NCI-H2029 treated with DMSO at 0.1 percent for 48 hours (cell line): ENCODE measurements at regions not wholly inside any gene's neighbourhood (a gene's known extent, or its start where the extent isn't known, plus 50 kb on each side); places are given as distances from the start of the nearest gene placed in this dataset.
"Not testable (repeated sequence)": the region's sequence is repeated elsewhere in the genome, so short reads cannot be mapped to it uniquely, and the experiment has no call there.

Source experiments
- DNase-seq: peaks from one replicate; lab custom pipeline; 2025; lab: John Stamatoyannopoulos, UW

DNA sequence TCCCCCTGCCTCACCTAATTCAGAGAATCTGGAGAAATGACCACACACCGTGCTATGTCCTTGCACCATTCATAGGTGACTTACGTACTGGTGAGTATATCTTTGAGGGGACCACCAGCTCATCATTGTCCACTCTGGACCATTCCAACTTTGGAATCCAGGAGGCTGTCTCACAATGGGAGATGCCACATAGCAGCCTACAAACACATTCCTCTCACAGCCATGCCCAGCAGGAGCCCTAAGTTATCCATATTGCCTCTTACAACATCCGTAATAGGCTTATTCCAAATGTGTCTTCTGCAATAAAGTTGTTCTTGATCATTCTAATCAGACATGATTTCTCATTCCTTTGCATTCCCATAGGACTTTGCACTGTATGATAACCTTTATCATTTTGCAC is 436.7 kb downstream of the EFNB2 start:
- no peak for DNase-seq

DNA sequence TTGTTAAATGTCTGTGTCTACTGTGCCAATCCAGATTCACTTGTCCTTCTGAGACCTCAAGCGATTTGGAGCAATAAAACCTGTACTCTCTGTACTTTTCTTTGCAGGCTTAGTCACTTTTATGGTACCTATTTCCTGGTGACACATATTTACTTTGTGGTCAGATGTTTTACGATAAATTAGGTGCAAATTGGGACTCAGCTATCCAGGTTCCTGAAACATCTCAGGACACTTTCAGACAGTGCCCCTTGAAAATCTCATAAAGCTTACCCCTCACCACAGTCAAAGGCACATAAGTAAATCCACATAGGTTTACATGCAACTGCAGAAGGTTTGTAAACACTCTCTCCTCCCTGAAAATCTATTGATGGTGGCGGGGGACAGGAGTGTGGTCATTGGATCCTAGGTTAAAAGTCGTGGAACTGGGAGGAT is 438.8 kb downstream of the EFNB2 start:
- no peak for DNase-seq

DNA sequence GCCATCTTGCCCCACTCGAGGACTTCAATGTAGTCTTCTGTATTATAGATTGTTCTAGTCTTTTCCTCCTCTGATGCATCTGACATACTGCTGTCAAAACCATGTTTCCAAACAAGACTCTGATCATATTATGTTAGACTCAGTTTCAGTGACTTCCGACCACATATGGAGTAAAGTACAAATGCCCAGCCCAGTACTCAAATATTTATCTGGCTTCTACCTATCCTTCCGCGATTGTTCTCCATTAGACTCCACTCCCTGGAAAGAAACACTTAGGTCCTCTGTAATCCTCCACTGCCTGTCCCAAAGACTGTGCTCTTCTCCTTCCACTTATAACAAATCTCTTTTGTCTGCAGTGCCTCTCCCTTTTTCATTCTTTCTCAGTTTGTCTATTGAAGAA is 439.5 kb downstream of the EFNB2 start:
- no peak for DNase-seq

GRCh38 chr13:106095406-106095805 is 440.1 kb downstream of the EFNB2 start:
- no peak for DNase-seq

DNA sequence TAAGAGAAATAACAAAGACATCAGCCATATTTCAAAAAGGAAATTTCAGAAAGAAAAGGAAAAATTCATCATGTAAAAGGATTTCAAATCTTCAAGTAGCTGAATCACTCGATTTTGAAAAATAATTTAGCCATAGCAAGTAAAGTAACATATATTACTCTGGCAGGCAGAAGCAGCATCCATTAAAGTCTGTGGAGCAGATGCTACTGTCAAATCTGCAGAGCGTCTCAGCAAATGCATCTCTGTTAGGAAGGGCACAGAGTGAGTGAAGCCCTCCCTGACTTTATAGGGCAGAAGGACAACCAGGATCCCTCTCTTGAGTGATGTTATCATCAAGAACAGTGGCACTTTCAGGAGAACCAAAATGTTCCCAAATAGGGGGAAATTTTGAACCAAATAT is 445.5 kb downstream of the EFNB2 start:
- no peak for DNase-seq

GRCh38 chr13:106089261-106089980 is 446.0 kb downstream of the EFNB2 start:
- no peak for DNase-seq

DNA sequence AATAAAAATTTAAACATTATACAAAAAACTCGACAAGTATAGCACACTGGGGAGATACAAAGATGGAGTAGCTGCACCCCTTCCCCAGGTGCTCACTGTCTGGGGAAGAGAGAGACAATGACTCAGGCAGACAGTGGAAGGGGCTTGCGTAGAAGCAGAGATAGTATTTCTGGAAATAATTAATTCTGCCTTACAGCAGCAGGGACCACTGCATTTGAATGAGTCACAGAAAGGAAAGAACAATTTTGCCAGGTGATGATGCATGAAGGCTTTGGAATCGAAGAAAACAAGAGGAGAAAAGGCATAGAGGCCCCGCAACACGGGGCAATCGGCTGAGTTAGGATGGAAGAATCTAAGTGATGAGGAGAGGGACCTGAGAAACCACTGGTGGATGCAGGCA is 447.4 kb downstream of the EFNB2 start:
- no peak for DNase-seq

GRCh38 chr13:106087201-106087600 is 448.3 kb downstream of the EFNB2 start:
- no peak for DNase-seq

DNA sequence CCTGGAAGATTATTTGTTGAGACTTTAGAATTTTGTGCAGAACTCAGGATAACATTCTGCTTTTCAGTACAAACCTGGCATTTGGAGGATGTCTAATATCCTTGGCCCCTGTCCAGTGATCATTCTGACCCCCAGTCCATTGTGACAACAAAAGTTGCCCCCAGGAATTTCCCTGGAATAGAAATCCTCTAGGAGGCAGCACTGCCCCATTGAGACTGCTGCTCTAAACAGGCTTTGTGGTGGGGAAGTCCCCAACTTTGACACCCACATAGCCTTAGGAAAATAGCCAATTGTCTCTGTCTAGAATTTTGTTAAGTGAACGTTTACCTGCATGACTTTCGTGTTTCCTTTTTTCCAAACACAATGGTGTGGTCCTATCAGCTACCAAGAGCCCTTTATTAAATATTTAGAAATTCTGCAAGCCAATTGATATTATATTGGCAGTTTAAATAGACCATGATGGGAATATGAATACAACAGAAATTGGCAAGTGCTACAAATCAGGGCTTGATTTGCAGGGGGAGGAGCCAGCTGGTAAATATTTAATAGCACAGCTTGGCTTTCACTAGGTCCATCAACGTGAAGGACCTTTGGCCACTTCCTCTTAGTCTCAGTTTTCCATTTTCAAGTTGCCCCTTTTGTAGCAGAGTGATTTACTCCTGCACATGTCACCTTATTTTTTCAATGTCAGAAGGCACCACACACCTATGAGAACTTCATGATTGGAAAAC is 451.7 kb downstream of the EFNB2 start:
- DNase-seq, result no peak

- not testable (repeated sequence) for DNase-seq
These were observed 454.2 kb downstream of the EFNB2 start for GRCh38 chr13:106081221-106081620.

- DNase-seq, result no peak
These were observed 457.3 kb downstream of the EFNB2 start for GRCh38 chr13:106078191-106078590.

DNA sequence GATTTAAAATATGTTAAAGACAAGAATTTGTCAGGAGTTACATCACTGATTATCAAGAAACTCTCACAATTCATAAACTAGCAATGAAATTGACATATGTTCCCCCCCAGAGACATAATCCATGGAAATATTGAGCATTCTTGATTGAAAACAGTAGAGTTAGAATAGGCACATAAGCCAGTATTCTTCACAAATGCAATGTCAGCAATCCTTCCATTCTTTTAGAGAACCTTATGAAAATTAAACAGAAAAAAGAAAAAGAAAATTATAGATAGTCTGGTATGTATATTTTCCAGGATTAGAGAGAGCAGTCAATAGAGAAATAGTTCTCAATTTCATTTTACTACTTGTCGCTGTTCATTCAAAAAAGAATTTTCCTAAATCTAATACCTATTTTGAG is 458.4 kb downstream of the EFNB2 start:
- no peak for DNase-seq

DNA sequence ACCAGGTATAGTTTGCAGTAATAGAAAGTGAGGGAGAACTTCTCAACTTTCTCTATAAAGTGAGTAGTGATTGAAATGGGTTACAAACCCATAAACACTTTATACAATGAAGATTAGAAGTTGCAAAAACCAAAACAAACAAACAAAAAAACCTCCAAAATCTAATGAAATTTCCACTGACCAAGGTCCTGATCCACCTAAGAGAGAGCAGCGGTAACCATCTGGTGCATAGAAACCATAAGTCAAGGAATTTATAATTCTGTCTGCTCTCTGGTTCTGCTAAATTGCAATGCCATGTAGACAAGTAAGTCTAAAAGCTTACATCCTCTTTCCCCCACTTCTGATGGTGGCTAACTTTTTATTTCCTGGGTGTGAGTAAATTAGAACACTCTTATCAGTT is 463.4 kb downstream of the EFNB2 start:
- no peak for DNase-seq

- no peak for DNase-seq
These were observed 471.7 kb downstream of the EFNB2 start for GRCh38 chr13:106063591-106064313.

- no peak for DNase-seq
These were observed 473.7 kb downstream of the EFNB2 start for GRCh38 chr13:106061781-106062180.

DNA sequence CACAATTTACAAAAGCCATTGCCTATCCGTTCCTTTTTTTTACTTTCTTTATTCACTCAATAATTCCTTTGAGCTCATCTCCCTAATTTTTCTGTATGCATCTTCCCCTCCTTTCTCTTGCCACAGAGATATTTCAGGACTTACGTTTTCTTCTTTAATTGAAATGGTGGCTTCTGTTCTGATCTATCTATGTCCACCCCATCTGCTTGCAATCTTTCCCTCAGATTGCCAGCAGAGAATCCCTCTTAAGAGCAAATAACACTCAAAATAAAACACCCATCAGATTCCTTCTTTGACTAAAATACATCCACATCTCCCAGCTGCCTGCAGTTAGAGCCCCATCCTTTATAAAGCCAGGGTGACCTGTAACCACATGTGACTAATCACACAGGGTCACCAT is 478.6 kb downstream of the EFNB2 start:
- no peak for DNase-seq

GRCh38 chr13:106052200-106052767 is 483.2 kb downstream of the EFNB2 start:
- DNase-seq, result no peak

DNA sequence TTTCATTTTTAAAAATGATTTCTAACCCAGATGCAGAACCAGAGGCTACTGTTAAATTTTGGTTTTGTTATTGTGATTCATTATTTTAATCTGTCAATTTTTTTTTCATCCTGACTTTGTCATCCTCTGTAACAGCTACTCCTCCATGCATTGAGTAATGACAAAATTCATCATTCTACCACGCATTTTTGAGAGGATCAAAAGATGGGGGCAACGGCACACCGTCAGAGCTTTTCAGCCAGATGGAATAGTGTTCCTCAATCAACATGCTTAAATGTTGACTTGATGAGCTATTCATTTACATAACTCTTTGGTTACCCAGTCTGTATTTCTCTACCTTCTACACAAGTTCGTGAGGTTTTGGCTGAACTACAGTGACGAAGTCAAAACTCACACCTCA is 486.3 kb downstream of the EFNB2 start:
- DNase-seq, result no peak

DNA sequence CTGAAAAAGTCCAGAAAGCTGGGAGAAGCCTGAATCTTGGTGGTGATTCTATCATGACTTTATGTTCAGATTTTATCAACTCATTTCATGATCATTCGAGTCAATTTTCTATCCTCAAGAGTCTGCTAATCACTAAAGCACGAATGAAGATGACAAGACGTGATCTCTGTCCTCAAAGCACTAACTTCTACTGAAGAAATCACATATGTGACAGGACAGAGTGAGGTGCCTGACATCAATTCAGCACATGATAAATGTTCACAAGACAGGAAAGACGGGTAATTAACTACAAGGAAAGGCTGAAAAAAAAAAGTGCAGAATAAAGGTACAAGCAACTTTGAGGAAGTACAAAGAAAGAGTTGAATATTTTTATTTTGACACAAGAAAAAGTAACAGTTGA is 487.1 kb downstream of the EFNB2 start:
- no peak for DNase-seq

GRCh38 chr13:106047859-106048258 is 487.6 kb downstream of the EFNB2 start:
- no peak for DNase-seq

DNA sequence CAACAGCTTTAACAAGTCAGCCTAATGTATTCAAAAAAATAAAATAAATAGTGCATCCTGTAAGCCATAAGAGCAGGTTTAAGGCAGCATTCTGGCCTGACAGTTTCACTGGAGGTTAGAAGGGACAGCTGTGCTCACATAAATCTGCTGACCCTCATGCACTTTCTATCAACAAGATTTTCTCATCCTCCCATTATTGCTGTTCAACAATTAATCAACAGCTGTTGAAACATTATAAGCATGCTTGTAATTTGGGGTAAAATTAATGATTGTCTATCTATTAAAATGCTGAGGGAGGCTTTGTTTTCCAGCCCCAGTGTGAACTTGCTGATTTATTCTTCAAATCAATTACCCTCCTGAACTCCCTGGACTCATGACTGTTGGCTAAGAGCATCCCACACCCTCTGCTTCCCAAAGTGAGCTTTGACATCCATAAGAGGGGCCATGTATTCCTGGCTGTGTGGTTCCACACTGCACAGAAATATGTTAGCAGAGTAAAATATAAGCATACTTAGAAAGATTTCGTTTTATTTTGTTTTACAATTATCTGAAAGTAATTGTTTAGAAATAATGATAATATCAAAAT is 492.4 kb downstream of the EFNB2 start:
- DNase-seq, result no peak

GRCh38 chr13:106041445-106041844 is 494.0 kb downstream of the EFNB2 start:
- DNase-seq, result no peak
